Right lobe of liver (tissue), 4 donors: ENCODE measurements at regions not wholly inside any gene's neighbourhood (a gene's known extent, or its start where the extent isn't known, plus 50 kb on each side); places are given as distances from the start of the nearest gene placed in this dataset.

Experiments used
- POLR2A ChIP-seq: fragments of 450-650 bp; IDR thresholded peaks from one replicate; pipeline ENCODE4 v1.6.1; 2017; ENCODE audit warnings: antibody characterized with exemption, mild to moderate bottlenecking
- TF ChIP-seq, protein P1 (sequence below), 4 donors: fragments of 200-600 bp in 3 of 4; fragments of 450-650 bp in 1 of 4; IDR thresholded peaks; one replicate each; pipeline versions ENCODE4 v1.5.1 to v1.8.0; 2016 to 2022; ENCODE audit warnings: antibody characterized with exemption in 4 of 4, mild to moderate bottlenecking in 2 of 4
- donor health status: DM: no; HTN: no; CAD: no.
- donor health status: DM: no; HTN: no; CAD: no.
- donor health status: DM: no; HTN: yes; CAD: no.

GRCh38 chr2:102968375-102968774, 206.5 kb downstream of the TMEM182 start:
- TF ChIP-seq, protein P1, sequence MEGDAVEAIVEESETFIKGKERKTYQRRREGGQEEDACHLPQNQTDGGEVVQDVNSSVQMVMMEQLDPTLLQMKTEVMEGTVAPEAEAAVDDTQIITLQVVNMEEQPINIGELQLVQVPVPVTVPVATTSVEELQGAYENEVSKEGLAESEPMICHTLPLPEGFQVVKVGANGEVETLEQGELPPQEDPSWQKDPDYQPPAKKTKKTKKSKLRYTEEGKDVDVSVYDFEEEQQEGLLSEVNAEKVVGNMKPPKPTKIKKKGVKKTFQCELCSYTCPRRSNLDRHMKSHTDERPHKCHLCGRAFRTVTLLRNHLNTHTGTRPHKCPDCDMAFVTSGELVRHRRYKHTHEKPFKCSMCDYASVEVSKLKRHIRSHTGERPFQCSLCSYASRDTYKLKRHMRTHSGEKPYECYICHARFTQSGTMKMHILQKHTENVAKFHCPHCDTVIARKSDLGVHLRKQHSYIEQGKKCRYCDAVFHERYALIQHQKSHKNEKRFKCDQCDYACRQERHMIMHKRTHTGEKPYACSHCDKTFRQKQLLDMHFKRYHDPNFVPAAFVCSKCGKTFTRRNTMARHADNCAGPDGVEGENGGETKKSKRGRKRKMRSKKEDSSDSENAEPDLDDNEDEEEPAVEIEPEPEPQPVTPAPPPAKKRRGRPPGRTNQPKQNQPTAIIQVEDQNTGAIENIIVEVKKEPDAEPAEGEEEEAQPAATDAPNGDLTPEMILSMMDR (IDR thresholded peaks at IDR 0.05), result no peak
- no peak for TF ChIP-seq POLR2A
